ENCODE measurements at regions not wholly inside any gene's neighbourhood (a gene's known extent, or its start where the extent isn't known, plus 50 kb on each side); places are given as distances from the start of the nearest gene placed in this dataset.
"Not testable (repeated sequence)": the region's sequence is repeated elsewhere in the genome, so short reads cannot be mapped to it uniquely, and the experiment has no call there.

- no peak for DNase-seq (ENCODE audit: low read depth in 2 of 3, low spot score in 2 of 3)
These were observed 641.4 kb upstream of the CBLB start for GRCh38 chr3:106510206-106510605.

GRCh38 chr3:106512846-106513245 lies 644.0 kb upstream of the CBLB start:
- no peak for DNase-seq (ENCODE audit: low read depth in 2 of 3, low spot score in 2 of 3)

- DNase-seq (ENCODE audit: low read depth in 2 of 3, low spot score in 2 of 3): no peak
These were observed 645.6 kb upstream of the CBLB start for GRCh38 chr3:106514431-106514830.

- no peak for DNase-seq (ENCODE audit: low read depth in 2 of 3, low spot score in 2 of 3)
These were observed 649.7 kb upstream of the CBLB start for GRCh38 chr3:106518516-106518915.

GRCh38 chr3:106522397-106522796 lies 653.6 kb upstream of the CBLB start:
- DNase-seq (ENCODE audit: low read depth in 2 of 3, low spot score in 2 of 3): no peak

GRCh38 chr3:106528932-106529331 lies 660.1 kb upstream of the CBLB start:
- DNase-seq (ENCODE audit: low read depth in 2 of 3, low spot score in 2 of 3): no peak

- no peak for DNase-seq (ENCODE audit: low read depth in 2 of 3, low spot score in 2 of 3)
These were observed 660.9 kb upstream of the CBLB start for GRCh38 chr3:106529738-106530137.

- DNase-seq (ENCODE audit: low read depth in 2 of 3, low spot score in 2 of 3): no peak
These were observed 661.6 kb upstream of the CBLB start for GRCh38 chr3:106530367-106530766.

- not testable (repeated sequence) for DNase-seq (ENCODE audit: low read depth in 2 of 3, low spot score in 2 of 3)
These were observed 663.0 kb upstream of the CBLB start for GRCh38 chr3:106531771-106532329.

- no peak for DNase-seq (ENCODE audit: low read depth in 2 of 3, low spot score in 2 of 3)
These were observed 664.4 kb upstream of the CBLB start for GRCh38 chr3:106533093-106533787.

- DNase-seq (ENCODE audit: low read depth in 2 of 3, low spot score in 2 of 3): peak in 1 of 3 experiments; percentile 3
These were observed 665.0 kb upstream of the CBLB start for GRCh38 chr3:106533788-106534160.

GRCh38 chr3:106534206-106534605 lies 665.4 kb upstream of the CBLB start:
- DNase-seq (ENCODE audit: low read depth in 2 of 3, low spot score in 2 of 3): peak; percentile 10 to 42 (median 13)

- no peak for DNase-seq (ENCODE audit: low read depth in 2 of 3, low spot score in 2 of 3)
These were observed 671.9 kb upstream of the CBLB start for GRCh38 chr3:106540743-106541142.

GRCh38 chr3:106542101-106542769 lies 673.4 kb upstream of the CBLB start:
- DNase-seq (ENCODE audit: low read depth in 2 of 3, low spot score in 2 of 3): no peak

- no peak for DNase-seq (ENCODE audit: low read depth in 2 of 3, low spot score in 2 of 3)
These were observed 683.7 kb upstream of the CBLB start for GRCh38 chr3:106552351-106553043.

GRCh38 chr3:106560451-106560966 lies 691.7 kb upstream of the CBLB start:
- DNase-seq (ENCODE audit: low read depth in 2 of 3, low spot score in 2 of 3): no peak

GRCh38 chr3:106566277-106566676 lies 697.5 kb upstream of the CBLB start:
- no peak for DNase-seq (ENCODE audit: low read depth in 2 of 3, low spot score in 2 of 3)

GRCh38 chr3:106570426-106570825 lies 701.6 kb upstream of the CBLB start:
- no peak for DNase-seq (ENCODE audit: low read depth in 2 of 3, low spot score in 2 of 3)

- DNase-seq (ENCODE audit: low read depth in 2 of 3, low spot score in 2 of 3): no peak
These were observed 704.8 kb upstream of the CBLB start for GRCh38 chr3:106573605-106574004.

- DNase-seq (ENCODE audit: low read depth in 2 of 3, low spot score in 2 of 3): no peak
These were observed 706.2 kb upstream of the CBLB start for GRCh38 chr3:106575029-106575428.

GRCh38 chr3:106577241-106577640 lies 708.4 kb upstream of the CBLB start:
- DNase-seq (ENCODE audit: low read depth in 2 of 3, low spot score in 2 of 3): no peak

- DNase-seq (ENCODE audit: low read depth in 2 of 3, low spot score in 2 of 3): no peak
These were observed 710.1 kb upstream of the CBLB start for GRCh38 chr3:106578911-106579310.
